Gastroesophageal sphincter (tissue), 4 donors: ENCODE measurements at regions not wholly inside any gene's neighbourhood (a gene's known extent, or its start where the extent isn't known, plus 50 kb on each side); places are given as distances from the start of the nearest gene placed in this dataset.

Source experiments
- ATAC-seq: fragments of 150-250 bp; one replicate; pipeline ENCODE4 v1.9.1; 2016; ENCODE audit warnings: mild to moderate bottlenecking, moderate library complexity
- H3K27ac ChIP-seq, 4 donors: fragments of 200-600 bp; sonication (generic) in 3 of 4; 1 replicate in 3 of 4; 2 replicates in 1 of 4; pipeline ENCODE4 v1.5.1; 2016 to 2019
- H3K27me3 ChIP-seq: fragments of 200-600 bp; sonication (generic); one replicate; pipeline ENCODE4 v1.5.1; 2019
- H3K36me3 ChIP-seq, 2 donors: fragments of 200-600 bp; sonication (generic); one replicate each; pipeline ENCODE4 v1.5.1; 2019; ENCODE audit warnings: control low read depth in 1 of 2
- H3K4me1 ChIP-seq, 3 donors: fragments of 200-600 bp; sonication (generic); 1 replicate in 2 of 3; 2 replicates in 1 of 3; pipeline ENCODE4 v1.5.1; 2016 to 2019; ENCODE audit warnings: control low read depth in 2 of 3
- H3K4me3 ChIP-seq, 2 donors: fragments of 200-600 bp; sonication (generic); one replicate each; pipeline ENCODE4 v1.5.1; 2019; ENCODE audit warnings: mild to moderate bottlenecking in 1 of 2, moderate library complexity in 1 of 2
- H3K9me3 ChIP-seq, 3 donors: fragments of 200-600 bp; sonication (generic); one replicate each; pipeline ENCODE4 v1.5.1; 2017 to 2019; ENCODE audit warnings: control low read depth in 2 of 3
- CTCF ChIP-seq, 4 experiments: fragments of 200-600 bp in 2 of 4; fragments of 450-650 bp in 2 of 4; sonication (generic) in 1 of 4; IDR thresholded peaks; one replicate each; pipeline ENCODE4 v1.5.1; 2017 to 2019; ENCODE audit warnings: antibody characterized with exemption in 4 of 4, mild to moderate bottlenecking in 2 of 4, moderate library complexity in 2 of 4
- EP300 ChIP-seq: sonication (generic); formaldehyde crosslinking; IDR thresholded peaks from one replicate; pipeline ENCODE4 v1.6.1; 2017; ENCODE audit warnings: antibody characterized with exemption, mild to moderate bottlenecking
- POLR2A ChIP-seq, 2 donors: fragments of 450-650 bp; IDR thresholded peaks; one replicate each; pipeline ENCODE4 v1.6.1; 2017; ENCODE audit warnings: antibody characterized with exemption in 2 of 2, mild to moderate bottlenecking in 2 of 2, moderate library complexity in 1 of 2
- POLR2AphosphoS5 ChIP-seq: sonication (generic); formaldehyde crosslinking; IDR thresholded peaks from one replicate; pipeline ENCODE4 v1.6.1; 2017; ENCODE audit warnings: antibody characterized with exemption
- WGBS, 2 donors: methylation state at CpG; one replicate each; pipeline ENCODE4 v1.1.5; 2018; ENCODE audit warnings: low coverage in 1 of 2; 5-methylcytosine and 5-hydroxymethylcytosine counted together

DNA sequence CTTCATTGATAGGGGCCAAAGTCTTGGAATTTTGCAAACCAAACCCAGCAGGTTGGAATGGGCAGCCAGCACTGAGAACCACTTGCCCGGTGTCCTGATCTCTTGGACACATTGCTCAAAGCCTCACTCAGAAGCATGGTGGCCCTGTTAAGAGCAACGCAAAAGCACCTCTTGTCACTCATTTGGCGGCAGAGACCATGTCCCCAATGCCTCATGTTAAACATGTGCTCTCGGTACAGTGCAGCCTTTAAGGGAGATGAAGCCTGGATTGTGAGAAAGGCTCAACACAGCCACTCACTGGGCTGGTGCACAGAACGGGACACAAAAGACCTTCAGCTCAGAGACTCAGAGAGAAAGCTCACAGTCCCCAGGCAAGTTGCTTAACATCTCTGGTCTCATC is 298.4 kb upstream of the PRDM1 start:
- WGBS, 2 donors, result 71 to 100% methylated on average over 1 of the region's 5 CpGs
- Histone ChIP-seq H3K4me1 (no peaks in the 10 kb centered on the region), H3K27ac (no peak overlapping the region), H3K4me3 (no peak overlapping the region), H3K27me3 (no peaks in the 10 kb centered on the region), H3K36me3 (no peaks in the 10 kb centered on the region), H3K9me3 (no peaks in the 10 kb centered on the region)
- no peak for ATAC-seq
- no peak for TF ChIP-seq POLR2AphosphoS5
- TF ChIP-seq POLR2A (IDR thresholded peaks at IDR 0.05), result no peak
- no peak for TF ChIP-seq CTCF (IDR thresholded peaks at IDR 0.05)
- no peak for TF ChIP-seq EP300

GRCh38 chr6:105786890-105787655 is 299.1 kb upstream of the PRDM1 start:
- no peak overlapping the region for H3K27ac ChIP-seq

GRCh38 chr6:105786449-105786848 is 299.7 kb upstream of the PRDM1 start:
- no peak for ATAC-seq
- Histone ChIP-seq H3K27me3 (no peaks in the 10 kb centered on the region), H3K4me1 (no peaks in the 10 kb centered on the region), H3K4me3 (no peak overlapping the region), H3K27ac (no peak overlapping the region), H3K36me3 (no peaks in the 10 kb centered on the region), H3K9me3 (no peaks in the 10 kb centered on the region)
- no peak for TF ChIP-seq CTCF (IDR thresholded peaks at IDR 0.05)
- WGBS, 2 donors, result 50 to 100% methylated on average over 1 of the region's 1 CpG

More at GRCh38 chr6:105786890-105787655, 299.1 kb upstream of the PRDM1 start:
- no peaks in the 10 kb centered on the region for H3K27me3 ChIP-seq
- no peaks in the 10 kb centered on the region for H3K4me1 ChIP-seq
- no peak overlapping the region for H3K4me3 ChIP-seq
- WGBS, 2 donors, result 93 to 96% methylated on average over 7 to 8 of the region's 10 CpGs
- ATAC-seq, result no peak
- no peaks in the 10 kb centered on the region for H3K36me3 ChIP-seq
- TF ChIP-seq POLR2A (IDR thresholded peaks at IDR 0.05) (no peak), POLR2AphosphoS5 (no peak), EP300 (no peak), CTCF (IDR thresholded peaks at IDR 0.05) (no peak)
- H3K9me3 ChIP-seq, result no peaks in the 10 kb centered on the region

DNA sequence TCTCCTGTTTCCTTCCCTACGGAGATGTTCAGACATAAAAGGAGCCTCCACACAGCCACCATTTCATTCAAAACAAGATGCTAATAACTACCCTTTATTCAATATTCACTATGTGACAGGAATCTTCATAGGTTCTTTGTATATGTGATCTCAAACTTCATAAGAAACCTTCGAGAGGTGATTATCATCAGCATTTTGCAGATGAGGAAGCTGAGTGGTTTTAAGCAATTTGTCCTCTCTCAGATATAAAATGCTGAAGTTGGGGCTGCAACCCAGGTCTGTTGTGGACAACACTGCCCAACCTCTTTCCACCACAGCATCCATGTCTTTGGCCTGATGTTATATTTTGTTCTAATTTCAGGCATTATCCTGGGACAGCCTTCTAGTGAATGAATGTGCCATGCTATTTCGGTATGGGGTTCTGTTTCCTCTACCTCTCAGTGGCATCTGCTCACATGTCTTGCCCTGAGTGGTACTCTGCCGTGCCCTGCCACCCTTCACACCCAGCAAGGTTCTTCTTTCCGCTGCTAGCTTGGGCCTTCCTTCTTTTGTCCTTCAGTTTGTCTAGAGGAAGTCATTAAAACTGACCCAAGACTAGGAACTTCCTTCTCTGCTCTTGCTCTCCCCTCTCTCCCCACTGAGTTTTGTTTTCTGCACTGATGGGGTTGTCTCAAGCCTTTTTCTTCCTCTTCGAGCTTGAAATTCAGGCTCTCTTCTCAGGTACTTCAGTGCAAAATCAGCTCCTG is 300.9 kb upstream of the PRDM1 start:
- H3K4me1 ChIP-seq, result no peaks in the 10 kb centered on the region
- H3K4me3 ChIP-seq, result no peak overlapping the region
- 81 to 100% methylated on average over 2 to 6 of the region's 6 CpGs for WGBS, 2 donors
- peak; percentile 52 for ATAC-seq
- H3K27me3 ChIP-seq, result no peaks in the 10 kb centered on the region
- H3K36me3 ChIP-seq, result no peaks in the 10 kb centered on the region
- no peak for TF ChIP-seq EP300
- no peaks in the 10 kb centered on the region for H3K9me3 ChIP-seq
- H3K27ac ChIP-seq, result no peak overlapping the region

DNA sequence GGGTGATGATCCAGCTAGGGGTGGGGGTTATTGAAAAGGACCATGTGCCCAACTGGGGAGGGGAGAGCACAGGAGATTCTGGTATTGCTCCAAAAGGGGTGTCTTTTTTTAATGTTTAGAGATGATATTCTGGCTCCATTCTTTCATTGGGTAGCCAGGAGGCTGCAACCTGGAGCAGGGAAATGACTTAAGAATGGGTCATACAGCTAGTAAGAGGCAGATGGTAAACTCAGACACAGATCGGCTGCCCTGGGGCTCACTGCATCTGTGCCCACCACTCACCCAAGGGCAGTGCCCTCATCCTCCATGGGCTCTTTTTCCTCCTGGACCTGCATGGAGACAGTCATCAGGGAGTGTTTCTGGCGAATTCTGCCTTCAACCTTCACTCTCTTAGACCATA is 302.0 kb upstream of the PRDM1 start:
- TF ChIP-seq EP300 (no peak), POLR2AphosphoS5 (no peak), CTCF (IDR thresholded peaks at IDR 0.05) (no peak), POLR2A (IDR thresholded peaks at IDR 0.05) (no peak)
- WGBS, 2 donors, result 79 to 100% methylated on average over 1 to 2 of the region's 2 CpGs
- no peaks in the 10 kb centered on the region for H3K9me3 ChIP-seq
- ATAC-seq, result no peak
- no peak overlapping the region for H3K27ac ChIP-seq
- H3K4me1 ChIP-seq, result no peaks in the 10 kb centered on the region
- no peak overlapping the region for H3K4me3 ChIP-seq
- H3K36me3 ChIP-seq, result no peaks in the 10 kb centered on the region
- H3K27me3 ChIP-seq, result no peaks in the 10 kb centered on the region
